HG02798 (cell line): ENCODE measurements at regions not wholly inside any gene's neighbourhood (a gene's known extent, or its start where the extent isn't known, plus 50 kb on each side); places are given as distances from the start of the nearest gene placed in this dataset.

ENCODE experiments used
- ATAC-seq: cut with Tn5 transposase; IDR thresholded peaks from one replicate; pipeline ENCODE4 v1.9.1; 2021; ENCODE audit warnings: mild to moderate bottlenecking; ENCODE audit not compliant: unreplicated experiment, poor library complexity

DNA sequence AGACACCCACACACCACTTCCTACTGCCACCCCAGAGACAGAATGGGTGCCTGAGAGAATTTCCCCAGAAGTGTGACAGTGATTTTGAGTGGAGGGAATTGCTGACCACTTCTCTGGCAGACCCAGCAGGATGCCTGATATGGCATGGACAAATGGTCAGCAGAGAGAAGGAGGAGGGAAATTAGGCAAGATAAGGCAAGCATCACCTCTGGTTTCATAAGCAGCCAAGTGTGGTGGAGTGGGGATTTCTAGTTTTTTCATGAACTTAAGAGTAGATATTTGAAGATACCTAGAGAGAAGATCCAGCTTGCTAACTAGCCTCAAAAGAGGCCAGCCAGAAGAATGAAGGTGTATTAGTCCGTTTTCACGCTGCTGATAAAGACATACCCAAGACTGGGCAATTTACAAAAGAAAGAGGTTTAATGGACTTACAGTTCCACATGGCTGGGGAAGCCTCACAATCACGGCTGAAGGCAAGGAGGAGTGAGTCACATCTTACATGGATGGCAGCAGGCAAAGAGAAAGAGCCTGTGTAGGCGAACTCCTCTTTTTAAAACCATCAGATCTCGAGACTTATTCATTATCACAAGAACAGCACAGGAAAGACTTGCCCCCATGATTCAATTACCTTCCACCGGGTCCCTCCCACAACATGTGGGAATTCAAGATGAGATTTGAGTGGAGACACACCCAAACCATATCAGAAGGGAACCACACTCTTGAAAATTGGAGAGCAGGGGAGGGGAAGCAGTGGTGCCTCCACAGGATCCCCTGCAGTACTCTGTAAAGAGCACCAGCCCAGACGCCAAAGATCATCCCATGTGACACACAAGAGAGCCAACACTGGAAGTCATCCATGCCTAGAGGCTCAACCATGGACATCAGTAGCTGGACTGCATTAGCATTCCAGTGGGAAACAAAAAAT is 64.2 kb downstream of the RBM43 start:
- ATAC-seq, result no peak

DNA sequence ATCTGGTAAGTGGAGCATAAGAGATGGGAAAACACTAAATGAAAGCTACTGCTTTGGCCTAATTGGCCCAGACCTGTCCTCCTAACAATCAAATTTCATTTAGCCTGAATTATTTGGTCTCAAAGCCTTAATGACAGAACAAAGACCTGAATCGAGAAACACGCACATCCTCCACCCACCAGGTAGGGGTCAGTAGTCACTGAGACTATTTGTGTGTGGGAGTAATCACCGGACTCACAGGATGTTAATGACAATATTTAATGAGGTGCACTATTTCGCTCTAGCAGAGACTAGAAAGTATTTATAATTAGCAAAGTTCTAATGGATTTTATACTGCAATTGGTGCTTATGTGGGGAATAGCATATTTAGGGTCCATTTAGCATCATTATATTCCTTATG is 68.1 kb downstream of the RBM43 start:
- no peak for ATAC-seq

DNA sequence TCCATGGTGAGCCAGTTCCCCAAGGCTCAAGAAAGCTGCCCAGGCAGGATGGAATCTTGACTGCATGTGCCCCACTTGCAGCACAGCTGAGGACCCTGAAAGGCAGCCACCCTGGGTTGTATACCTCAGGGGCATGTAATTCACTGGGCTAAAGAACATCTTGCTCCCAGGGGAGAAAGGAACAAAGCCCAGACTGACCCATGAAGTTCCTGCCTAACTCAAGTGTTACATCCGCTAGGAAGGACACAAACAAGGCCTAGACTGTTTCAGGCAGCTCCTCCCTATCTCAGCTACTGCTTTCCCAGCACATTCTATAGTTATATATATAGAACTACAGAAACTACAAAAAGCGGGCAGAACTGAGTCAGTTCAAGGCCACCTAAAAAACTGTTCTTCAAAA is 69.0 kb downstream of the RBM43 start:
- ATAC-seq, result no peak

DNA sequence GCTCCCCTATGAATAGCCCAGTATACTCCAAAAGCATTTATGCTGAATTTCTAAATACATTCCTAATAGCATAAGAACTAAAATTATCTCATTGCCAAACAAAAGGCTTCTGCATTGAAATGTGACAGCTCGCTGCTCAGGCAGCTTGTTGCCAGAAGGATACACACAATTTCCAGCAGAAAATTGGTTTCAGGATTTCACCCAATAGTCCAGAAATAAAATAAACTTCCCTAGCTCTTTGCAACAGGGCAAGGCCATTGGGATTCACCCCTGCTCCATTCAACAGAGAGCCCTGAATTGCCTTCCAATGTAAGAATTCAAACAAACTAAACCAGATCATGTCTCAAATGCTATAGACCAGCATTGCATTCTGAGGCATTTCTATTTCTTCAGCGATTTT is 70.7 kb downstream of the RBM43 start:
- ATAC-seq, result no peak

DNA sequence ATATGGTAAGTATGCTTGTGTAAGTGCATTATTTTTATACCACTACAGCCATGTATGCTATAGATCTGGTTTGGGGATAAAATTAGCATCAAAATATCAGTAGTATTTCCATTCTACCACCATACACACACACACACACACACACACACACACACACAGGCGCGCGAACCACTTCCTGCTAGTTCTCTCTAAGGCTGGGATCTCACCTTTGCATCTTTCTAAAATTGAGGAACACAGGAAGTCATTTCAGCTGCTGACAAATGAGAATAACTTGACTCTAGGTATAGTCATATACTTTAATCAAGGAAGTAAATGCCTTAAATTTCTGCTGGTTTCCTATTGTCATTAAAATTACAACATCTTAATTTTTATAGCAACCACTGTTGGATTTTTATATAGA is 72.5 kb downstream of the RBM43 start:
- no peak for ATAC-seq

DNA sequence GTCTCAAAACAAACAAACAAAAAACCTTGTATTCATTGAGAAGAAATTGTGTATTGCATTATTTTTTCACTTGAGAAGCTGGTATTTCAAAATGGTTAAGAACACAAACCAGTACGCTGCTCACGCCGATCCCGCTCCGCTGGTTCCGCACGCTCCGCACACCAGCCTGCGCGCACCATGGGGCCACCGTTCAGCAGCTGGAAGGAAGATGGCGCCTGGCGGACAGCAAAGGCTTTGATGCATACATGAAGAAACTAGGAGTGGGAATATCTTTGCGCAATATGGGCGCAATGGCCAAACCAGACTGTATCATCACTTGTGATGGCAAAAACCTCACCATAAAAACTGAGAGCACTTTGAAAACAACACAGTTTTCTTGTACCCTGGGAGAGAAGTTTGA is 75.7 kb downstream of the RBM43 start:
- ATAC-seq, result no peak

DNA sequence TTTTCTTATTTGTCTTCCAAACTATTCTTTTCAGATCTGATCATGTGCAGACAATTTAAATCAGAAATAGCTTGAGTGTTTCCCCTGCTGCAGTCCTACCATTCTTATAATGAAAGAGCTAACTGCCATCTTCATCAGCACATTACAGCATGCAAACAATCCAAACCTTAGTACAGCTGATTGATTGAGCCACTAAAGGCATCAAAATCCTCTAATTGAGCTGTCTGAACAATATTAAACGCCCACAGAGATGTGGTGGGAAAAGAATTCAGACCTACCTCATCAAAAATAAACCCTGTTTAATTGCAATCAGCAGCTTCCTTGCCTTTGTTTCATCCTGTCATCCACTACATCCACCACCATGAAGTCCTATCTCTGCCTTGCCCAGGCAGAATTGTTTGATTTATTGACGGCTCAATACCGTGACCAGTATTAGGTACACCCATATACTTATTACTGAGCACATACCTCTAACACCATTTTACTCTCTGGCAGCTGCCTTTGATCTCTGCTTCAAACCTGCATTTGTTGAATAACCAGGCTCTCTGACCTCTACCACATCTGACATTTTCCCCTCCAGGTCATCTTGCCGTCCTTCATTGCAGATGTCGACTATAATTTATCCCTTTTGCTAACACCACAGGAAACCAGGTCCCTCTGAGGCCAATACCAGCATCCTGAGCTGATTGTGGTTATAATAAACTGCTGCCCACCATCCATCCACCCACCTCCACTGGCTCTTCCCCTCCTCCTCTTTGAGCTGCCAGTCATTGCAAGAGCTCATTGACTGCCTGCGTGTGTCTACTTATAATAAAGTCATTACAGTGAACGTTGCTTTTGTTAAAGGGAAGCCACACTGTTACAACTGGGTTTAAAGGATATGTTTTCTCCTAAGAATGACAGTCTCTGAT is 78.5 kb downstream of the RBM43 start:
- ATAC-seq, result no peak

DNA sequence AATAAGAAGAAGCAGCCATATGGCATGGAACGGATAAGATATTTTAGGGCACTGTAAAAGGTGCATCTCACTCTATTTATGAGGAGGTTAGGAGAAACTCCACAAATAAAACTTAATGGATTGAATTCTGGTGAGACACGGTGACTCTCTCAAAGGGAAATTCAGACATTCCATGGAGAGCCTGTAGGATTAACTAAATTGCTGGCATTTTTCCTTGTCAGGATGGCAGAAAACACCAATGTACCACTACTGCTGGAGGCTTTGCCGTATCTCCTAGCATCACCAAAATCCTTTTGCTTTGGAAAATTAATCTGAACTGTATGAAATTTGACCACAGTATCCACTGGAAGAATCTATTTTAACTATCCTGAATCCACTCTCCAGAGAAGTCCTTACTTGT is 79.3 kb downstream of the RBM43 start:
- no peak for ATAC-seq

DNA sequence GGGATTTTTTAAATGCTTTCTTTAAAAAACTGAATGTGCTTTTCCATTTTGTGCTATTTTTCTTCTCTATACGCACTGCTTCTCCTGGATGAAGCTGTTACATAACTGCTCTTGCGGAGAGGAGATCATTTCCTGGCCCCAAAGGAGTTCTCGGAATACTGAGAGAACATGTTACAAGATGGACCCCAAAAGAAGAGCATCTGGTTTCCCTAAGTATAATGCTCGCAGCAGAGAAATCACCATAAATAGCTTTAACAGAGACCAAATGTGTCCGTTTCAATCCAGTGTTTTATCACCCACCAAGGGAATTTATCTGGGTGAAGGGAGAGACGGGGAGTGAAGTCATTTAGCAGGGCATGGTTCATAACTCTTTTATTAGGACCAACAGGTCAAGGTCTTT is 80.1 kb downstream of the RBM43 start:
- no peak for ATAC-seq

DNA sequence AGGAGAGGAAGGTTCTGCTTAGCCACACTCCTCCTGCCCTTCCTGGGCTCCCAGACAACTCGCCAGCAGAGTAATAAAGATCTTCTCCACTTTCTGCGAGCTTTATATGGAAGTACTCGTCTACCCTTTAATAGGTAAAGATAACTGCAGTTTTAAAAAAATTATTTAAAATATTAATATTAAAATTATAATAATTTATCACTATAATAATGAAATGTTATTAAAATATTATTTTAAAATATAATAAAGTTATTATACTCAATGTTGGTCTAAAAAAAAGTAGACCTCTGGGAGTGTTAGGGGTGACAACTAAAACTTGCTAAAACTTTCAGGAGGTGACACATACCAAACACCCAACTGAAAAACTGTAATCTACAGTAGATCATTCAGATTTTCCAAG is 81.5 kb downstream of the RBM43 start:
- no peak for ATAC-seq

DNA sequence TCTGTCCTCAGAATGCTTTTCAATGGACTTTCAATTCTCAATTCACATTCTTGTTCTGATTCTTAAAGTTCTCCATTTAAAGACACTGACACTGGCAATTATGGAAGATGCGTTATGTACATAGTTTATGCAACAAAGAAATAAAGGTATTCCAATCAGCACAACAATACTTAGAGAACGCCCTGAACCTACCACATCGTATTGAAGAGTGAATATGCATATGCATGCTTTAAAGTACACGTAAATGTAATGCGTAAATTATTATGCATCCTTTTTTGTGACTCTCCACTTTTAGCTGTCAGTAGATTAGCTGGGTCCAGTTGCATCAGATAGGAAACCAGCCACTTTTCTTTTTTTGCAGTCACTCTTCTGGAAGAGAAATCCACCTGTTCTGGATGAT is 83.5 kb downstream of the RBM43 start:
- no peak for ATAC-seq

DNA sequence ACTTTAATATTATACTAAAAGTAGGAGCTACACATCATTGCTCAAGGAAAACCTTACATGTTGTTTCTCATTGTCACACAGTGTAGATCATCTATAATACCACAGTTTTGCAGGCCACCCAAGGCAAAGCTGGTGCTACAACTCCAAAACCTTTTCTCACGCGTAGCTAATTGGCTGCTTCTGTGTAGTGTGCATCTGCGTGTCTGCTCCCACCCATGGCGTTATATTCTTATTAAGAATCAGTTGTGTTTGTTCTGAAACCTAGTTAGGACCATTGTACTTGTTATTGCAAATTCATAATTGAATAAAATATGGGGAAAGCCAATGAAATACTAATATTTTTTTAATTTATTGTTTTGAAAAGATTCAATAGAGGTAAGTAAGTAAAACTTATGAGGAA is 83.9 kb downstream of the RBM43 start:
- ATAC-seq, result no peak

DNA sequence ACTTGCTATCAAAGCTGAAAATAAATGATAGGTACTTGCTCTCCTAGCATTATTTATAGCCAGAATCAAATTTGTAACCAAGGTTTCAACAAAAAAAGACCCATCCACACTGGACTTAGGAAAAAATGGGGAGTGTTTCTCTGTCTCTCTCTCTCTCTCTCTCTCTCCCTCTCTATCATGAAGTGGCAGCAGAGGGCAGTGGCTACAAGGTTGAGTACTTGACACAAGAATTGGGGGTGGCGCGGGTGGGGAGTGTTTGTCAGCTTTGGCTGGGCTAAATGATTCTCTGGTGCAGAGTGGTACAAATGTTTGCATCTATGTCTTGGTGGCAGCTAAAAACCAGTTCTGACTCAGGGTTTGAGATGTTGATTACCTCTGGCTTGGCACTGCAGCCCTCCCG is 85.0 kb downstream of the RBM43 start:
- no peak for ATAC-seq

DNA sequence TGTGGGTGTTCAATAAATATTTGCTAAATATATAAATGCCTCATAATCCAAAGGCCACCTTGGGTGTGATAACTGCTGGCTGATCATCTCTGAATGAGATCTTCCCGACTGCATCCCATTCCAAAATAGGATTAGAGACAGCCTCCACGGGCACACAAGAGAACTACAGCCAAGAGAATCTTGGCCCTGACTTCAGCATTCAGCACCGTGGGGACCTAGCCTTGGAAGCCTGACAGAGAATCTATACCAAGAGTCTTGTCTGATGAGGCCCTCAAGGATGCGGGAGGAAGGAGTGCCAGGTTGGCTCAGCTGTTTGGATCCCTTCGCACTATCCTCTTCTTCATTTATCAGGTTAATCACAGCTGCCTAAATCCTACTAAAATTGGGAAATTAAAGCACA is 85.8 kb downstream of the RBM43 start:
- no peak for ATAC-seq

DNA sequence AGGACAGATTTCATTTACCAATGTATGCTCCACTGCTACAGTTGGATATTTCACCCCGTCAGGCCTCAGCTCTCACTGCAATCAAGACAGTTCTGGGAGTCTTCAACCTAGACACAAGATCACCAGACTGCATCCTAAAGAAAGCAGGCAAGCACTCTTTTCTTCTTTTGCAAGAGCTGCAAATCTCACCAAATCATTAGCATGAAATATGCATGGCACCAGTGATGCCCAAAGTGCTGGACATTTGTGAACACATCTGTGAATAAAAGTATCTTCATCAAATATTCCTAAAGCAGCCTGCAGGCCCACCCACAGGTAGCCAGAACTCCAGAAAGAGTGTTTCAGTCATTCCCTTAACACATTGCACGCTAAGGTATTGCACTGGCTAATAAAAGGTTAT is 87.5 kb downstream of the RBM43 start:
- no peak for ATAC-seq

DNA sequence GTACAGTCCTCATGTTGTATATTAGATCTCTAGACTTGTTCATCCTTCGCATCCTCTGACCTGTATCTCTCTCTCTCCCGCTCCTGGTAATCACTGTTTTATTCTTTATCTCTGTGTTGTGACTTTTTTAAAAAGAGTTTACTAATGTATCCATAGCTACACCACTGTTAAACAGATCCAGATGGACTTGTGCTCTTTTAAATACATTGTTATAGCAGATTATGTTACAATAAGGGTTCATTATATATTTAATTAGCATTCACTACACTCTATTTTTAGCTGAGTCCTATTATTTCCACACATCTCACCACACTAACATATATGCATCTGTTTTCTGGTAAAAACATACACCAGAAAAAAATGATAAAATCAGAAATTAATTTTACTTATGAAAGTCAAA is 90.5 kb downstream of the RBM43 start:
- ATAC-seq, result no peak

DNA sequence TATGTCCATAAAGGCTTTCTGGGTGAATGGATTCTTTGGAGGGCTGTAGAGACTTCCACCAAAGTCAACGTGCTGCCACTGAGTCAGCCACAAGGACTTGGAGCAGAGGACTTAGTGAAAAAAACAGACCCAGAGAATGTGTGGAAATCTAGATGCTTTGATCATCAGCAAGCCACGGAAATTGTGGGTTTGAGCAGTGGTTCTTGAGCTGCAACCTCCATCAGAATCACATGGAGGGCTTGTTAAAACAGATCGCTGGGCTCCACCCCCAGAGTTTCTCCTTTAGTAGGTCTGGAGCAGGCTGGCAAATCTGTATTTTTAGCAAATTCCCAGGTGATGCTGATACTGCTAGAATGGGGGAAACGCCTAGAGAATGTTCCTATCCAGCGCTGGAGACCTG is 95.3 kb downstream of the RBM43 start:
- ATAC-seq, result no peak

DNA sequence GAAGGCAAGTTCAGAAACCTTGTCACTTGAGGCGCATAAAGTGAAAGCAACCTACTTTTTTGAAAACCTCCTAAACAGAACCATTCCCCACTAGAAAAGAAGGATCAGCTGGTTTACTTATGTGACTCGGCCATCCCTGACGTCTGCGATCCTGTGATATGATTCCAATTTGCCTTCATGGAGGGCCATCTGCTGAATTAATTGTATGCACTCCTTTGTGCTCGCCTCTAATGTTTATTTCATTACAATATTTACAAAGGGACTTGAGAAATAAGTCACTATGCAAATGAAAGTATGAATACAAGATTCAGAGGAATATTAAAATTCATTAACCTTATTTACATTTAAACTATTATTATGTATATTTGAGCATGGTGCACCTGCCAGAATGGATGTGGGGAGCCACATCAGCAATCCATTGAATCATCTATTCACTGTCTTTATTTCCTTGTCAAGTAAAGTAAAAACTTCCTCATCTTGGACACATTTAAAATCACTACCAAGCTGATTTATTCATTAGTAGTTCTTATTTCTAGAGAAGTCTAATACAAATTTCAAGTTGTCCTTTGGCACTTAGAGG is 96.5 kb downstream of the RBM43 start:
- no peak for ATAC-seq

DNA sequence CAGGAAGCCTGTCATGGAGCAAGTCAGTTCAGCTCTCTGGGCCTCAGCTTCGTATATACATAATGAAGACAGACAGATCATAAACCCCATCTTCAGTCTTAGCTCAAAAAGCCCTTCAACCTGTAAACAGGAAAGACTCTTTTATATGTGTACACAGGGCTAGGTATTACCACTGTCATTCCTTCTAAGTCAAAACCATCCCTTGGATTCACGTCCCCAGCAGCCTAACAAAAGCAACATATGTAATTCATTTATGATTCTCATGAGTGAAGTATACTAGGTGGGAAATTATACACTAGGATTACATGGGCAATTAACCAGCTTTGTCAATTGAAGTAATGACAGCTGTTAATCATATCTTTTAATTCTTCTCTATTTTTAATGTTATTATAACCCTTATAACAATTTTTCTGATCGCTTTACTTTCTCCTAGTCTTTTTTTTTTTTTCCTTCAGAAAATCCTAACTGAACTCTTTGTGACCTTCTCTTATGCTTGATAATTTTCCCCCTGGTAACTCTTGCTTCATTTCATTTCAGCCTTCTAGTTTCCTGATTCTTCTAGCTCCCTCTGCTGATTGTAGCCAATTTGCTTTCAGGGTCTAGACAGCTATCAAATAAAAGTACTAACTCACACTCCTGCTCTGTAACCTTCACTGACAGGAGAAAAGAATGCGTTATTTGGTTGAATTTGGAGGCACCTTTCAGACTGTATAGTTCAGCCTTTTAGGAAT is 99.7 kb downstream of the RBM43 start:
- no peak for ATAC-seq

DNA sequence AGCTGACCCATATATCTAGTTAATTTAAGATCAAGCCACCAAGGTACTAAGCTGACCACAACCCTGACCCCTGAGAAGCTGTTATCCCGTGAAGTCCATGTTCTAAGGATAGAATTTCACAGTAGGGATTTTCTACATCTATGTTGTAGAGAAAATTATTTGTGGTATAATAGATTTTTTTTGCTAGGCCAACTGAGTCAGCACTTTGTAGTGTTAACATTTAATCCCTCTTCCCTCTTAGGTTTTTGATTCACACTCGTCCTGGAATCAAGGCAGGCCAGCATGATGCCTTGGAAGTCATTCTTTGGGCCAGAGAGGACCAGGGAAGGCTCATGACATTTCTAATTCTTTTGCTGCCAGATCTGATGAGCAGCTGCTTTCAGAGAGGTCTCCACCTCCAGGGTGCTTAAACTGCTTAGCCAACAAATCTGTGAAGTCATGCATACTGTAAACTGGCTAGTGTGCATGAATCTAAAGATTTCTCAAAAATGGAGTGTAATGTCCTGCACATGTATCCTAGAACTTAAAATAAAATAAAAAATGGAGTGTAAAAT is 102.5 kb downstream of the RBM43 start:
- no peak for ATAC-seq
